RWPE1 (cell line): ENCODE measurements at regions not wholly inside any gene's neighbourhood (a gene's known extent, or its start where the extent isn't known, plus 50 kb on each side); places are given as distances from the start of the nearest gene placed in this dataset.

Experiments
- CTCF ChIA-PET: fragments of 350-600 bp; sonication (Branson Sonifier 250); formaldehyde crosslinking; extraction: SDS; loops from one replicate; lab custom pipeline; 2021; lab: Yijun Ruan, JAX
- POLR2A ChIA-PET: fragments of 400-600 bp; formaldehyde crosslinking; extraction: SDS; loops from one replicate; lab custom pipeline; 2020; ENCODE audit warnings: antibody characterized with exemption; ENCODE audit not compliant: low non-redundant PET; lab: Yijun Ruan, JAX
- DNase-seq: peaks from one replicate; pipeline ENCODE4 v3.0.0; 2012; ENCODE audit warnings: low spot score
- H3K27ac ChIP-seq: fragments of 450-650 bp; 2 replicates; pipeline ENCODE4 v1.5.1; 2017
- TF ChIP-seq, protein P1 (sequence below): fragments of 450-650 bp; conservative IDR thresholded peaks from 2 replicates; pipeline ENCODE4 v1.5.1; 2017; ENCODE audit warnings: low read depth, mild to moderate bottlenecking

DNA sequence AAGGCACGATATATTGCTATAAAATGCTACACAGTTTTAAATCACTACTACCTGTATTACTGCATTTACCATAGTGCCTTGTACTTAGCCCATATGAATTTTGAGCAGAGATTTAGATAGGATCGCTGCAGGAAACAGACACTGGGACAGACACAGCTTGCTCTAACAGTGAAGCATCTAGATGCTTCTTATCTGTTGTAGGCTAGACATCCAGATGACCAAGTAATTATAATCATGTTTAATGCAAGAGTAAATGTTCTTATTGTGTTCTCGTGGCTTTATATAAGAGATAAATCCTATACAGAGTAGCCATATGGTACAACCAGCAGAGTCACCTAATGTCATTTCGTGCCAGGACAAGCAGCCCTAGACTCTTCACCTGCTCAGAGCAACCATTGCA lies 92.8 kb downstream of the ASCL1 start:
- POLR2A ChIA-PET = no interaction called here
- H3K27ac ChIP-seq = no peak overlapping the region
- CTCF ChIA-PET = no interaction called here
- no peak for DNase-seq
- TF ChIP-seq, protein P1, sequence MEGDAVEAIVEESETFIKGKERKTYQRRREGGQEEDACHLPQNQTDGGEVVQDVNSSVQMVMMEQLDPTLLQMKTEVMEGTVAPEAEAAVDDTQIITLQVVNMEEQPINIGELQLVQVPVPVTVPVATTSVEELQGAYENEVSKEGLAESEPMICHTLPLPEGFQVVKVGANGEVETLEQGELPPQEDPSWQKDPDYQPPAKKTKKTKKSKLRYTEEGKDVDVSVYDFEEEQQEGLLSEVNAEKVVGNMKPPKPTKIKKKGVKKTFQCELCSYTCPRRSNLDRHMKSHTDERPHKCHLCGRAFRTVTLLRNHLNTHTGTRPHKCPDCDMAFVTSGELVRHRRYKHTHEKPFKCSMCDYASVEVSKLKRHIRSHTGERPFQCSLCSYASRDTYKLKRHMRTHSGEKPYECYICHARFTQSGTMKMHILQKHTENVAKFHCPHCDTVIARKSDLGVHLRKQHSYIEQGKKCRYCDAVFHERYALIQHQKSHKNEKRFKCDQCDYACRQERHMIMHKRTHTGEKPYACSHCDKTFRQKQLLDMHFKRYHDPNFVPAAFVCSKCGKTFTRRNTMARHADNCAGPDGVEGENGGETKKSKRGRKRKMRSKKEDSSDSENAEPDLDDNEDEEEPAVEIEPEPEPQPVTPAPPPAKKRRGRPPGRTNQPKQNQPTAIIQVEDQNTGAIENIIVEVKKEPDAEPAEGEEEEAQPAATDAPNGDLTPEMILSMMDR = no peak

DNA sequence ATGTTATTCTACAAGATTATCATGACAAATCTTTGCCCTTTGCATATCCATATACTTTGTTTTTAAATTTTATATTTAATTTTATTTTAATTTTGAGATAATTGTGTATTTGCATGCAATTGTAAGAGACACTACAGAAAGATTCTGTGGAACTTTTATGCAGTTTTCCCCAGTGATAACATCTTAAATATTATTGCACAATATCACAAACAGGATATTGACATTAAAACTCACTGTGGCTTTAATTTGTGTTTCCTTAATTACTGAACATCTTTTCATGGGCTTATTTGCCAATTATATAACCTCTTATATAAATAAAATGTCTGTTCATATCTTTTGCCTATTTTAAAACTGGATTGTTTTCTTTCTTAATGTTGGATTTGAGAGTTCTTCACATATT lies 95.6 kb downstream of the ASCL1 start:
- POLR2A ChIA-PET = no interaction called here
- CTCF ChIA-PET = no interaction called here
- TF ChIP-seq, protein P1 = no peak
- no peak for DNase-seq
- no peak overlapping the region for H3K27ac ChIP-seq

DNA sequence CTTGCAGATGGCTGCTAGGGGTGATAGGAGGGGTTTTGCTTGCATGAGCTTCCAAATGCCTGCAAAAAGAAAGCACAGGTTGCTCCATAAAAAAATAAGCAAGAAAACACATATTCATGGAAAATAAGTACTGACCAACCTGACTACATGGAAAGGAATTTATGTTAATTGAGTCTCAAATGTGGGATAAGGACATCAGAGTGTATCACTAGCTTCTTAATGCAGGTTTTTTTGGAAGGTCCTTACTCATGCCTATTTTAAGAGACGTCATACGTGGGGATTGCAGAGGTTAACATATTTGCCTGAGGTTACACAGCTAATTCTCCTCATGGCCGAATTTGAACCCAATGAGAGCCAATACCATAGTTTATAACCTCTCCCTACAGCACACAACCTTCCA lies 116.2 kb downstream of the ASCL1 start:
- POLR2A ChIA-PET = no interaction called here
- DNase-seq = no peak
- CTCF ChIA-PET = no interaction called here
- H3K27ac ChIP-seq = no peak overlapping the region
- TF ChIP-seq, protein P1 = no peak

DNA sequence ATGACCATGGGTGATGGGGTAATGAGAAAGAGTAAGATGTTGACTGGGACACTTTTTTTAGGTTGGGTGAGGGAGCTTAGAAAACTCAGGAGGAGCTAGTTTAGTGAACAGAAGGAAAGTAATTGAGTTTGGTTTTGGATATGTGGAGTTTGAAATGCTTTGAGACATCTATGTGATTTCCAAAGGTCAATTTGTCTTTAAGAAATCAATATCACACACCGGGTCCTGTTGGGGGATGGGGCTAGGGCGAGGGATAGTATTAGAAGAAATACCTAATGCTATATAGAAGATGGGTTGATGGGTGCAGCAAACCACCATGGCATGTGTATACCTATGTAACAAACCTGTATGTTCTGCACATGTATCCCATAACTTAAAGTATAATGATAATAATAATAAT lies 118.4 kb downstream of the ASCL1 start:
- POLR2A ChIA-PET = no interaction called here
- no peak overlapping the region for H3K27ac ChIP-seq
- no peak for DNase-seq
- CTCF ChIA-PET = no interaction called here
- TF ChIP-seq, protein P1 = no peak

DNA sequence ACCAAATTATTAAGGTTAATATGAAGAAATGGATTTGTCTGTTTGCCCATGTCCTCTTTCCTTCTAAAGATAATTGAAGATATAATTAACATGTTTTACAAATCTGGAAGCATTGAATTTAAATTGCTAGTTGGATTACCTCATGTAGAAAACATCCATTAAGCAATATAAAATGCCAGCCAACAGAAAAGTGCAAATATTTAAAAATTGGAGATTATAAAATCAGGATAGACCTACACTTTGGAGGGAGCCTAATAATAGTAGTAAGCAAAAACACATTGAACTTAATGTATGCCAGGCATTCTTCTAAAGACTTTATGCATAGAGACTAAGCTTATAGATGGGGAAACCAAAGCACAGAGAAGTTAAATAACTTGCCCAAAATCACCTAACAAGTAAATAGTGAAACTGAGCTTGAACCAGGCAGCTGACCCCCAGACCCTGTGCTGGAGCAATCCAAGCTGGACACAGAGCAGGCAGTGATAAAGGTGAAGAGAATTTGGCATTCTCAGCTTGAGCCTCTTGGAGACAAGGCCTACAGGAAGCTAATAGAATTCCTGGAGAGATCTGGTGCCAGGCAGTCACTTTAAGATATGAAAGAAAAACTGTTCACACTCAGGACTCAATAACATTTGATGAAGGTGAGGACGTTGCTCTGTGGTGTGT lies 119.8 kb downstream of the ASCL1 start:
- H3K27ac ChIP-seq = no peak overlapping the region
- POLR2A ChIA-PET = no interaction called here
- CTCF ChIA-PET = no interaction called here
- TF ChIP-seq, protein P1 = no peak
- no peak for DNase-seq

DNA sequence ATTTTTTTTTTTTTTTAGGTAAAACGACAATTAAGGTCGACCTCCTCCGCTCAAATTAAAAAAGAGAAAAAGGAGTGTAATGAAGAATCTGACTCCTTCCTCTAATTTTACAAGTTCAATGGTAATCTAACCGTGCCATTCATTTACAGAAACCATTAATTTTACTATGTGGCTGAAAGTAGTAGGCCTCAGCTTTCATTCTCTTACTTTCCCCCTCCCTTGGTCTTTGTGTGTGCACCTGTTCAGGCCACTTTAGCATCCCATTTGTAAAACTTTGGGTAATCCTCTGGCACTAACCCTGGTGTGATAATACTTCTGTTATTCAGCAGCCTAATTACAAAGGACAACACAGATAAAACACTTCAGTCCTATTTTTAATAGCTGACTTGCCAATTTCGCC lies 128.1 kb downstream of the ASCL1 start:
- ChIA-PET POLR2A (no interaction called here), CTCF (no interaction called here)
- TF ChIP-seq, protein P1 = no peak
- DNase-seq = no peak
- no peak overlapping the region for H3K27ac ChIP-seq
